Parathyroid adenoma (tissue), 2 donors: ENCODE measurements at regions not wholly inside any gene's neighbourhood (a gene's known extent, or its start where the extent isn't known, plus 50 kb on each side); places are given as distances from the start of the nearest gene placed in this dataset.
"Not testable (repeated sequence)": the region's sequence is repeated elsewhere in the genome, so short reads cannot be mapped to it uniquely, and the experiment has no call there.

Experiments used
- H2AFZ ChIP-seq: fragments of 300-600 bp; sonication (generic); one replicate; pipeline ENCODE4 v1.7.0; 2017; ENCODE audit warnings: antibody characterized with exemption, mild to moderate bottlenecking
- H3K27ac ChIP-seq: fragments of 300-600 bp; sonication (generic); one replicate; pipeline ENCODE4 v1.7.0; 2017
- H3K27me3 ChIP-seq: fragments of 300-600 bp; sonication (generic); one replicate; pipeline ENCODE4 v1.7.0; 2017; ENCODE audit warnings: low read length; ENCODE audit not compliant: control insufficient read depth, insufficient read depth
- H3K36me3 ChIP-seq: fragments of 300-600 bp; sonication (generic); one replicate; pipeline ENCODE4 v1.7.0; 2017; ENCODE audit warnings: low read length; ENCODE audit not compliant: control insufficient read depth, insufficient read depth
- H3K4me1 ChIP-seq: fragments of 300-600 bp; sonication (generic); one replicate; pipeline ENCODE4 v1.7.0; 2017; ENCODE audit warnings: control low read depth
- H3K4me2 ChIP-seq: fragments of 300-600 bp; sonication (generic); one replicate; pipeline ENCODE4 v1.7.0; 2017; ENCODE audit warnings: low read length
- H3K4me3 ChIP-seq: fragments of 300-600 bp; sonication (generic); one replicate; pipeline ENCODE4 v1.7.0; 2017; ENCODE audit warnings: low read depth, low read length
- H3K79me2 ChIP-seq: fragments of 300-600 bp; sonication (generic); one replicate; pipeline ENCODE4 v1.7.0; 2017; ENCODE audit warnings: control low read depth
- H3K9ac ChIP-seq: fragments of 300-600 bp; sonication (generic); one replicate; pipeline ENCODE4 v1.7.0; 2017; ENCODE audit warnings: mild to moderate bottlenecking
- H3K9me3 ChIP-seq: fragments of 300-600 bp; sonication (generic); one replicate; pipeline ENCODE4 v1.7.0; 2017; ENCODE audit warnings: low read length; ENCODE audit not compliant: control insufficient read depth
- CTCF ChIP-seq: fragments of 300-600 bp; sonication (generic); IDR thresholded peaks from one replicate; pipeline ENCODE4 v1.7.0; 2017; ENCODE audit warnings: antibody characterized with exemption, mild to moderate bottlenecking
- donor health status: primary hyperparathyroidism.

GRCh38 chr6:140533526-140533925, 1159.1 kb upstream of the CITED2 start:
- no peak overlapping the region for H3K9ac ChIP-seq
- no peaks in the 10 kb centered on the region for H3K4me1 ChIP-seq
- H3K4me3 ChIP-seq = no peak overlapping the region
- H2AFZ ChIP-seq = no peak overlapping the region
- no peaks in the 10 kb centered on the region for H3K79me2 ChIP-seq
- TF ChIP-seq CTCF = no peak
- H3K9me3 ChIP-seq = peaks cover 3% of the 10 kb centered on the region
- no peak overlapping the region for H3K4me2 ChIP-seq
- no peaks in the 10 kb centered on the region for H3K27me3 ChIP-seq
- H3K27ac ChIP-seq = no peak overlapping the region
- H3K36me3 ChIP-seq = no peaks in the 10 kb centered on the region

- no peaks in the 10 kb centered on the region for H3K27me3 ChIP-seq
- no peak for TF ChIP-seq CTCF
- no peak overlapping the region for H3K27ac ChIP-seq
- H3K79me2 ChIP-seq = no peaks in the 10 kb centered on the region
- no peaks in the 10 kb centered on the region for H3K36me3 ChIP-seq
- H3K4me1 ChIP-seq = peaks cover 6% of the 10 kb centered on the region
- no peak overlapping the region for H3K9ac ChIP-seq
- H3K4me2 ChIP-seq = peak overlapping the region; percentile 26
- H3K9me3 ChIP-seq = no peaks in the 10 kb centered on the region
- no peak overlapping the region for H3K4me3 ChIP-seq
- peak overlapping the region; percentile 16 for H2AFZ ChIP-seq
Measured at GRCh38 chr6:140504776-140505175, 1130.3 kb upstream of the CITED2 start.

GRCh38 chr6:140500849-140501248, 1126.4 kb upstream of the CITED2 start:
- H3K4me2 ChIP-seq = no peak overlapping the region
- H3K9me3 ChIP-seq = no peaks in the 10 kb centered on the region
- H3K27ac ChIP-seq = no peak overlapping the region
- no peaks in the 10 kb centered on the region for H3K27me3 ChIP-seq
- no peak for TF ChIP-seq CTCF
- H3K36me3 ChIP-seq = no peaks in the 10 kb centered on the region
- H3K9ac ChIP-seq = no peak overlapping the region
- H2AFZ ChIP-seq = no peak overlapping the region
- H3K79me2 ChIP-seq = no peaks in the 10 kb centered on the region
- no peak overlapping the region for H3K4me3 ChIP-seq
- peaks cover 6% of the 10 kb centered on the region for H3K4me1 ChIP-seq

GRCh38 chr6:140499607-140500006, 1125.2 kb upstream of the CITED2 start:
- no peaks in the 10 kb centered on the region for H3K36me3 ChIP-seq
- no peak overlapping the region for H3K27ac ChIP-seq
- H2AFZ ChIP-seq = peak overlapping the region; percentile 31
- TF ChIP-seq CTCF = no peak
- no peaks in the 10 kb centered on the region for H3K79me2 ChIP-seq
- no peaks in the 10 kb centered on the region for H3K9me3 ChIP-seq
- H3K4me1 ChIP-seq = peaks cover under 1% of the 10 kb centered on the region
- no peak overlapping the region for H3K4me3 ChIP-seq
- H3K9ac ChIP-seq = no peak overlapping the region
- no peaks in the 10 kb centered on the region for H3K27me3 ChIP-seq
- H3K4me2 ChIP-seq = no peak overlapping the region

GRCh38 chr6:140494321-140495108, 1120.1 kb upstream of the CITED2 start:
- Histone ChIP-seq H3K27me3 (no peaks in the 10 kb centered on the region), H2AFZ (peak overlapping the region; percentile 2), H3K4me1 (no peaks in the 10 kb centered on the region), H3K4me3 (no peak overlapping the region), H3K36me3 (no peaks in the 10 kb centered on the region), H3K79me2 (no peaks in the 10 kb centered on the region), H3K27ac (no peak overlapping the region), H3K4me2 (no peak overlapping the region), H3K9me3 (no peaks in the 10 kb centered on the region), H3K9ac (no peak overlapping the region)
- no peak for TF ChIP-seq CTCF

GRCh38 chr6:140493470-140493869, 1119.0 kb upstream of the CITED2 start:
- not testable (repeated sequence) for H3K79me2 ChIP-seq, H3K4me3 ChIP-seq, H2AFZ ChIP-seq, H3K27me3 ChIP-seq, H3K9me3 ChIP-seq, H3K4me2 ChIP-seq, H3K36me3 ChIP-seq, H3K4me1 ChIP-seq, H3K27ac ChIP-seq, H3K9ac ChIP-seq
